ENCODE measurements at regions not wholly inside any gene's neighbourhood (a gene's known extent, or its start where the extent isn't known, plus 50 kb on each side); places are given as distances from the start of the nearest gene placed in this dataset.

DNA sequence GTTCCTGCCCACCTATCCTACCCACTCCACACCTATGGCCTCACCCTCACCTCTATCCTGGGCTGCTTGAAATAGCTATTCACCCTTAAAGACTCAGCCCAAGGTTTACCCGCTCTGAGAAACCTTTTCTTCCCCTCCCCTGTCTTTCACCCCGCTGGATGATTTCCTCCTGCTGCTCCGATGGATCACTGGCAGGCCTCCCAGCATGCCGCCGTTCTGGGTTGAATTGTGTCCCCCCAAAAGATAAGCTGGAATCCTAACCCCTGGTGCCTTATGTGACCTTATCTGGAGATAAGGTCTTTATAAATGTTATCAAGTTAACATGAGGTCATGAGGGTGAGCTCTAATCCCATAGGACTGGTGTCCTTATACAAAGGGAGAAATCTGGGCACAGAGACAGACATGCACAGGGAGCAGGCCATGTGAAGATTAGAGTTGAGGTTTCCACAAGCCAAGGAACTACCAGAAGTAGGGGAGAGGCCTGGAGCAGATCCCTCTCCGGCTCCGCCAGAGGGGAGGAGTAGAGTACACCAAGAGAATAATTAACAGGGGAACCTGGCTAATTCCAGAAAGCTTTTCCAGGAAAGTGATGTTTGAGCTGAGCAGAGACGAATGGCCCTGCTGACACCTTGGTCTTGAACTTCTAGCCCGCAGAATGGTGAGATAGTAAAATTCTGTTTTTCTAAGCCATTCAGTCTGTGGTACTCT, 110.0 kb upstream of the SERBP1 start:
- RAD21 ChIA-PET (ENCODE audit: low non-redundant PET in 1 of 2, low total read pairs in 2 of 2, uncharacterized antibody in 2 of 2, unreplicated experiment in 2 of 2) = interaction anchor here in 1 of 2 experiments (0.6 kb wide), 1 partner anchor 161 kb away, joined by 3 read pairs; no protein-coding TSS in a partner anchor
- POLR2A ChIA-PET = interaction anchor here (0.6 to 0.9 kb wide), 3 partner anchors 12 to 18 kb away, joined by 3 to 4 read pairs (median 3); no protein-coding TSS in a partner anchor

More for the DNA sequence above, 110.0 kb upstream of the SERBP1 start:
- Histone ChIP-seq H3K9me3 (ENCODE audit: control insufficient read depth in 1 of 2, insufficient read depth in 1 of 2, low read depth in 1 of 2, low read length in 2 of 2) (no peaks in the 10 kb centered on the region), H3K4me1 (ENCODE audit: control insufficient read depth in 1 of 2, insufficient read depth in 2 of 2, low read length in 2 of 2) (no peaks in the 10 kb centered on the region), H3K4me2 (ENCODE audit: low read length) (no peak overlapping the region), H3K36me3 (ENCODE audit: control insufficient read depth in 1 of 2, insufficient read depth in 2 of 2, low read length in 2 of 2) (no peaks in the 10 kb centered on the region), H3K27me3 (ENCODE audit: insufficient read depth, low read length) (no peaks in the 10 kb centered on the region), H3K4me3 (replicated peaks in 1 of 2; ENCODE audit: low read depth in 1 of 2, low read length in 2 of 2) (no peak overlapping the region), H3K9me2 (ENCODE audit: insufficient read depth) (no peaks in the 10 kb centered on the region), H3K27ac (ENCODE audit: low read depth, low read length) (no peak overlapping the region), H4K20me1 (ENCODE audit: insufficient read depth) (no peaks in the 10 kb centered on the region), H3K79me2 (ENCODE audit: insufficient read depth, low read length) (no peaks in the 10 kb centered on the region), H3K9ac (ENCODE audit: low read length) (no peak overlapping the region), H2AFZ (ENCODE audit: low read depth, low read length, poor library complexity, severe bottlenecking) (no peak overlapping the region)
- TF ChIP-seq, protein P1, sequence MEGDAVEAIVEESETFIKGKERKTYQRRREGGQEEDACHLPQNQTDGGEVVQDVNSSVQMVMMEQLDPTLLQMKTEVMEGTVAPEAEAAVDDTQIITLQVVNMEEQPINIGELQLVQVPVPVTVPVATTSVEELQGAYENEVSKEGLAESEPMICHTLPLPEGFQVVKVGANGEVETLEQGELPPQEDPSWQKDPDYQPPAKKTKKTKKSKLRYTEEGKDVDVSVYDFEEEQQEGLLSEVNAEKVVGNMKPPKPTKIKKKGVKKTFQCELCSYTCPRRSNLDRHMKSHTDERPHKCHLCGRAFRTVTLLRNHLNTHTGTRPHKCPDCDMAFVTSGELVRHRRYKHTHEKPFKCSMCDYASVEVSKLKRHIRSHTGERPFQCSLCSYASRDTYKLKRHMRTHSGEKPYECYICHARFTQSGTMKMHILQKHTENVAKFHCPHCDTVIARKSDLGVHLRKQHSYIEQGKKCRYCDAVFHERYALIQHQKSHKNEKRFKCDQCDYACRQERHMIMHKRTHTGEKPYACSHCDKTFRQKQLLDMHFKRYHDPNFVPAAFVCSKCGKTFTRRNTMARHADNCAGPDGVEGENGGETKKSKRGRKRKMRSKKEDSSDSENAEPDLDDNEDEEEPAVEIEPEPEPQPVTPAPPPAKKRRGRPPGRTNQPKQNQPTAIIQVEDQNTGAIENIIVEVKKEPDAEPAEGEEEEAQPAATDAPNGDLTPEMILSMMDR (IDR thresholded peaks at IDR 0.05 in 2 of 3, conservative IDR thresholded peaks at IDR 0.05 in 1 of 3; ENCODE audit: borderline replicate concordance in 1 of 3, insufficient read depth in 1 of 3, low read depth in 2 of 3, low read length in 2 of 3) = no peak
- no peak for TF ChIP-seq FOSL1 (IDR thresholded peaks at IDR 0.05; ENCODE audit: low read depth)
- TF ChIP-seq, protein P2, sequence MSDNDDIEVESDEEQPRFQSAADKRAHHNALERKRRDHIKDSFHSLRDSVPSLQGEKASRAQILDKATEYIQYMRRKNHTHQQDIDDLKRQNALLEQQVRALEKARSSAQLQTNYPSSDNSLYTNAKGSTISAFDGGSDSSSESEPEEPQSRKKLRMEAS (IDR thresholded peaks at IDR 0.05) = no peak
- no peak for TF ChIP-seq SP1 (IDR thresholded peaks at IDR 0.05; ENCODE audit: low read depth)
- no peak for DNase-seq (ENCODE audit: low read depth, low spot score)
- ATAC-seq = no peak
- BruUV-seq (replicated peaks) = no TSS peak
- intact Hi-C loops (cut with micrococcal nuclease) = no loop called here
- CTCF ChIA-PET = interaction anchor here (1.0 to 1.6 kb wide), 2 partner anchors 16 to 18 kb away, joined by 3 to 4 read pairs; no protein-coding TSS in a partner anchor
